ENCODE measurements at regions not wholly inside any gene's neighbourhood (a gene's known extent, or its start where the extent isn't known, plus 50 kb on each side); places are given as distances from the start of the nearest gene placed in this dataset.

GRCh38 chr17:79533116-79533515 lies 77.7 kb downstream of the RBFOX3 start:
- BruUV-seq (replicated peaks) = no TSS peak
- H3K9me3 ChIP-seq (ENCODE audit: control insufficient read depth, insufficient read depth, low read depth, low read length) = no peaks in the 10 kb centered on the region
- H3K4me1 ChIP-seq (ENCODE audit: control insufficient read depth, insufficient read depth, low read length) = no peaks in the 10 kb centered on the region
- H3K27me3 ChIP-seq (ENCODE audit: control insufficient read depth, insufficient read depth, low read length) = peaks cover 11% of the 10 kb centered on the region
- intact Hi-C loops (cut with micrococcal nuclease; ENCODE audit: unreplicated experiment) = no loop called here
- no peak overlapping the region for H3K4me3 ChIP-seq (ENCODE audit: low read depth in 2 of 2, low read length in 2 of 2)
- DNase-seq (ENCODE audit: low read depth, low spot score) = no peak
- H3K36me3 ChIP-seq (ENCODE audit: control insufficient read depth, insufficient read depth, low read length) = no peaks in the 10 kb centered on the region
- no peak for TF ChIP-seq REST (IDR thresholded peaks at IDR 0.05; ENCODE audit: insufficient read depth in 1 of 2, low read depth in 2 of 2, low read length in 1 of 2)
- no peak for TF ChIP-seq SIN3A (IDR thresholded peaks at IDR 0.05; ENCODE audit: borderline replicate concordance, insufficient read depth, low read depth, low read length)
- no peak for TF ChIP-seq TCF7L2 (IDR thresholded peaks at IDR 0.05; ENCODE audit: low read depth, low read length)
- TF ChIP-seq POLR2AphosphoS5 (IDR thresholded peaks at IDR 0.05; ENCODE audit: low read depth, low read length) = no peak
- no peak for TF ChIP-seq CTCF (IDR thresholded peaks at IDR 0.05)
- in situ Hi-C loops (cut with HindIII; ENCODE audit: low pct_unique_long_range_greater_than_20kb, low sequenced_read_pairs) = no loop called here
- ATAC-seq = no peak
- H3K27ac ChIP-seq (ENCODE audit: low read length) = no peak overlapping the region
- POLR2A ChIA-PET = no interaction called here
- CTCF ChIA-PET = interaction anchor here (0.6 kb wide), 1 partner anchor 125 kb away, joined by 3 read pairs; no protein-coding TSS in a partner anchor

- peaks cover 15% of the 10 kb centered on the region for H3K27me3 ChIP-seq (ENCODE audit: control insufficient read depth, insufficient read depth, low read length)
- TF ChIP-seq SIN3A (IDR thresholded peaks at IDR 0.05; ENCODE audit: borderline replicate concordance, insufficient read depth, low read depth, low read length) (no peak), CTCF (IDR thresholded peaks at IDR 0.05) (no peak), TCF7L2 (IDR thresholded peaks at IDR 0.05; ENCODE audit: low read depth, low read length) (no peak), REST (IDR thresholded peaks at IDR 0.05; ENCODE audit: insufficient read depth in 1 of 2, low read depth in 2 of 2, low read length in 1 of 2) (no peak), POLR2AphosphoS5 (IDR thresholded peaks at IDR 0.05; ENCODE audit: low read depth, low read length) (no peak)
- CTCF ChIA-PET = no interaction called here
Observed at GRCh38 chr17:79532107-79532790, 78.6 kb downstream of the RBFOX3 start.

More at GRCh38 chr17:79532107-79532790, 78.6 kb downstream of the RBFOX3 start:
- POLR2A ChIA-PET = no interaction called here
- in situ Hi-C loops (cut with HindIII; ENCODE audit: low pct_unique_long_range_greater_than_20kb, low sequenced_read_pairs) (no loop called here), intact Hi-C loops (cut with micrococcal nuclease; ENCODE audit: unreplicated experiment) (no loop called here)
- ATAC-seq = no peak
- Histone ChIP-seq H3K27ac (ENCODE audit: low read length) (no peak overlapping the region), H3K4me1 (ENCODE audit: control insufficient read depth, insufficient read depth, low read length) (no peaks in the 10 kb centered on the region), H3K4me3 (ENCODE audit: low read depth in 2 of 2, low read length in 2 of 2) (no peak overlapping the region), H3K9me3 (ENCODE audit: control insufficient read depth, insufficient read depth, low read depth, low read length) (no peaks in the 10 kb centered on the region), H3K36me3 (ENCODE audit: control insufficient read depth, insufficient read depth, low read length) (no peaks in the 10 kb centered on the region)
- no TSS peak for BruUV-seq (replicated peaks)
- no peak for DNase-seq (ENCODE audit: low read depth, low spot score)
